ENCODE measurements at regions not wholly inside any gene's neighbourhood (a gene's known extent, or its start where the extent isn't known, plus 50 kb on each side); places are given as distances from the start of the nearest gene placed in this dataset.

DNA sequence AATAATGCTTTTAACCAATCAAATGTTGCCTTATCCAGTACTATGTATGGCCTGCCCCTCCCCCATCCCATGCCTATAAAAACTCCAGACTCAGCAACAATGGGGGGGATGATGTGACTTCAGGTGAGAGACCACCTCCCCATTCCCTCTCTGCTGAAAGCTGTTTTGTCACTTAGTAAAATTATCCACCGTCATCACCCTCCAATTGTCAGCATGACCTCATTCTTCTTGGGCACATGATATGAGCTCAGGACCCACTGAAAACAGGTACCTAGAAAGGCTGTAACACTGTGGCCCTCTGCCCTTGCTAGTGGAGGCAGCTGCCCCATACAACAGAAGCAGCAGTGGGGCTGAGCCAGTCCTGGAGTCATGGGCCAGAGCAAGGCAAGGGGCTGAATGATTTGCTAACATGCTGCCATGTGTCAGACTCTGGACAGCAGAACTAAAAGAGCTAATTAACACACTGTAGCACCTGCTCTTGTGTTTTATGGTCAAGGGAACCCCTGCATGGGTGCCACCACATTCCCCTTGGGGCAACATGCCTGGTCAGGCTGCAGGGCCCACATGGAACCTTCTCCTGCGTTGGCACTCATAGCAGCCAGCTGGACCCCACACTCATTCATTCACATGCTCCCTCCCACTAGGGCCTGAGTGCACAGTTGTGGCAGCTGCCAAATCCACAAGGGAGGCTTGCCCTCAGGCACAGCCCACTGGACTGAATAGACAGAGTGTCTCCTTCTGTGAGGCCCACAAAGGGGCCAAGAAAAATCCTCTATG lies 722.2 kb upstream of the PCDH20 start:
- no peak overlapping the region for H3K27ac ChIP-seq (ENCODE audit: low read length)
- H3K9me3 ChIP-seq (ENCODE audit: control insufficient read depth, low read depth, low read length): no peaks in the 10 kb centered on the region
- no peaks in the 10 kb centered on the region for H3K36me3 ChIP-seq (ENCODE audit: control insufficient read depth, low read depth, low read length)
- H3K4me1 ChIP-seq (ENCODE audit: control insufficient read depth, low read depth, low read length): no peaks in the 10 kb centered on the region
- no peaks in the 10 kb centered on the region for H3K27me3 ChIP-seq (ENCODE audit: control insufficient read depth, insufficient read depth, low read length)
- H3K9ac ChIP-seq (ENCODE audit: low read length): no peak overlapping the region
- no peak overlapping the region for H3K4me3 ChIP-seq (ENCODE audit: low read length)

DNA sequence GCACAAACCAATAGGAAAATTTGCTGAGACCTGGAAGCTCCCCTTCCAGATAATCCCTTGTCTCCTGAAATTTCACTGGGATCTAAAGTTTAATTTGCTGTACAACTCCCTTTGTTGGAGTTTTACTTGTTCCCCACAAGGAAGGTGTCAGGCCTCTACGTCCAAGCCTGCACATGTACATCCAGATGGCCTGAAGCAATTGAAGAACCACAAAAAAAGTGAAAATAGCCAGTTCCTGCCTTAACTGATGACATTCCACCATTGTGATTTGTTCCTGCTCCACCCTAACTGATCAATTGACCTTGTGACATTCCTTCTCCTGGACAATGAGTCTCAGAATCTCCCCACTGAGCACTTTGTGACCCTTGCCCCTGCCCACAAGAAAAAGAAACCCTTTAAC lies 716.0 kb upstream of the PCDH20 start:
- Histone ChIP-seq H3K9ac (ENCODE audit: low read length) (no peak overlapping the region), H3K27me3 (ENCODE audit: control insufficient read depth, insufficient read depth, low read length) (no peaks in the 10 kb centered on the region), H3K36me3 (ENCODE audit: control insufficient read depth, low read depth, low read length) (no peaks in the 10 kb centered on the region), H3K9me3 (ENCODE audit: control insufficient read depth, low read depth, low read length) (no peaks in the 10 kb centered on the region), H3K4me1 (ENCODE audit: control insufficient read depth, low read depth, low read length) (no peaks in the 10 kb centered on the region), H3K27ac (ENCODE audit: low read length) (no peak overlapping the region), H3K4me3 (ENCODE audit: low read length) (no peak overlapping the region)

DNA sequence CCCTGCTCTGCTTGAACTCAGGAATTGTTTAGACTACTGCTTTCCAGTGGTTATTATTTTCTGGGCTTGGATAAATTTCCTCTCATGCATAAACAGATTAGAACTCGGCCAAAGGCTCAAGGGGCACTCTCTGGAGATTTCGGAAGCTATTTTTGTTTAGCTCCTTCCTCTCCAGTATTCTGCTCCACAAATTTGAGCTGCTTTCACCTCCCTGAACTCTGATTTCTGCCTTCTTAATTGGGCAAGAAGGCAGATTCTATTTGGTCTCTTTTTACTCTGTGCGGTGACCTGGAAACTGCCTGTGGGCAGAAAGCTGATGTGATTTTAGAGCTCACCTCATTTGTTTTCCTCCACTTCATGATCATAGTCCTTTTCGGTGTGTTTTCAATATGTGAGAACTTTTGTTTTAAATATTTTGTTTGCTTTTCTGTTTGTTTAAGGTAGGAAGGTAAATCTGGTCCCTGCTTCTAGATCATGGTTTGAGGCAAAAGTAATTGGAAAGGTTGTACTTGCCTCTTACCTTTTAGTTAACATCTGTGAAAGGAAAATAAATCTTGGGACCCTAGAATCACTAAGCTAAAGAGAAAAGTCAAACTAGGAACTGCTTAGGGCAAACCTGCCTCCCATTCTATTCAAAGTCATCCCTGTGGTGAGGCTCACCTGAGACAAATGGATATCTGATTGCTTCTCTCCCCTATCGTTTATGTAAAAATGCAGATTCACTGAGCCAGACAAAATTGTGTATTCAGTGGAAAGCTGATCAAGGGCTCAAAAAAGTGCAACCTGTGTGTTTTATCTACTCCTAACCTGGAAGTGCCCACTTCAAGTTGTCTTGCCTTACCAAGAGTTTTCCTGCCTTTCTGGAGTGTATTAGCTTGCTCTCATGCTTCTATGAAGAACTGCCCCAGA lies 714.7 kb upstream of the PCDH20 start:
- H3K27ac ChIP-seq (ENCODE audit: low read length): no peak overlapping the region
- H3K36me3 ChIP-seq (ENCODE audit: control insufficient read depth, low read depth, low read length): no peaks in the 10 kb centered on the region
- no peaks in the 10 kb centered on the region for H3K9me3 ChIP-seq (ENCODE audit: control insufficient read depth, low read depth, low read length)
- H3K4me1 ChIP-seq (ENCODE audit: control insufficient read depth, low read depth, low read length): no peaks in the 10 kb centered on the region
- no peaks in the 10 kb centered on the region for H3K27me3 ChIP-seq (ENCODE audit: control insufficient read depth, insufficient read depth, low read length)
- no peak overlapping the region for H3K4me3 ChIP-seq (ENCODE audit: low read length)
- H3K9ac ChIP-seq (ENCODE audit: low read length): no peak overlapping the region

DNA sequence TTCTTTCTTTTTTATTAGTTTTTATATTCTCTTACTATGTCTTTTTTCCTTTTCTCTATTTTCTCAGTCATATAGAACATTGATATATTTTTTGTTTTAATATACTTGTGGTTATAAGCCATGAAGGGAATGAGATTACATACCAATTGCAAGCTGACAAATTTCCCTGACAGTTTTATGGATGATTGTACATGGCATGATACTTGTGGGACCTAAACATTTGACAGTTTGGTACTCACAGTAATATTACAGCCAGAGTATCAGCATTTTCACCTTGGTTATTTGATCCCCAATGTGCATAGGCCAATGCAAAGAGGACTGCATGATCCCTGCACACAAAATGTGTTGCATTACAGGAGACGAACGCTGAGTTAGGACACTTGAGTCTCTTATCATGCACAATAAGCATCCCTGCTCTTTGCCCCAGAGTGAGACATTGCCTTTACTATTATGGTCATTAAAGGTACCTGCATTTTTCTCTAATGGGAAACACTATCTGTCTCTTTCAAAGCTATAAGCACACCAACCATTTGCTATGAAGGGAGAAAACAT lies 713.4 kb upstream of the PCDH20 start:
- Histone ChIP-seq H3K9me3 (ENCODE audit: control insufficient read depth, low read depth, low read length) (no peaks in the 10 kb centered on the region), H3K27me3 (ENCODE audit: control insufficient read depth, insufficient read depth, low read length) (no peaks in the 10 kb centered on the region), H3K36me3 (ENCODE audit: control insufficient read depth, low read depth, low read length) (no peaks in the 10 kb centered on the region), H3K4me1 (ENCODE audit: control insufficient read depth, low read depth, low read length) (no peaks in the 10 kb centered on the region), H3K27ac (ENCODE audit: low read length) (no peak overlapping the region), H3K4me3 (ENCODE audit: low read length) (no peak overlapping the region), H3K9ac (ENCODE audit: low read length) (no peak overlapping the region)

DNA sequence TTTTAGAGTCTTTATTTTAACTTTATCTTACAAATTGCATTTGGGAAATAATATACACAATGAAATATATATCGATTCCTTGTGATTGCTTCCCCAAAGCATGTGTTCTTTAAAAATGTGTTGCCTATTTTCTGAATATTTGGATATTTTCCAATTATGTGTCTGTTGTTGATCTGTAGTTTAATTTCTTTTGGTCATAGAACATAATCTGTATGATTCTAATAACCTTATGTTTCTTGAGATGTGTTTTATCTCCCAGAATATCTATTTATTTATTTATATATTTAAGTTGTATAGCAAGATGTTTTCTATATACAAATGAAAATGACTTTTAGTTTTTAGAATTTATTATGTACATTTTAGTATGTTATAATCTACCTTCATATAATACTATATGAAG lies 710.8 kb upstream of the PCDH20 start:
- Histone ChIP-seq H3K36me3 (ENCODE audit: control insufficient read depth, low read depth, low read length) (no peaks in the 10 kb centered on the region), H3K27ac (ENCODE audit: low read length) (no peak overlapping the region), H3K9ac (ENCODE audit: low read length) (no peak overlapping the region), H3K4me1 (ENCODE audit: control insufficient read depth, low read depth, low read length) (no peaks in the 10 kb centered on the region), H3K9me3 (ENCODE audit: control insufficient read depth, low read depth, low read length) (no peaks in the 10 kb centered on the region), H3K4me3 (ENCODE audit: low read length) (no peak overlapping the region), H3K27me3 (ENCODE audit: control insufficient read depth, insufficient read depth, low read length) (no peaks in the 10 kb centered on the region)

DNA sequence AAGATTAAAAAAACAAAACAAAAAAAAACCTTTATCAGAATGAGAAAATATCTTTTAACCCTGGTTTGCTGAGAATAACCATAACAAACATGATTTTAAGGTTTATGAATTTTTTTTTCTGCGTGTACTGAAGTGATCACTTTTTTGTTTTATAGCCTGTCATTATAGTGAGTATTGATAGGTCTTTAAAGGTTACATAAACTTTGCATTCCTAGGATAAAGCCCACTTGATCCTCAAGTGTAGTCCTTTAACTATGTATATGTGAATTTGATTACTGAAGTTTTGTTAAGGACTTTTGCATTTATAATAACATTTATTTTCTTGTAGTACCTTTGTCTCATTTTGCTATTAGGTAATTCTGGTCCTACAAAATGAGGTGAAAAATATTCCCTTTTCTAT lies 709.8 kb upstream of the PCDH20 start:
- no peaks in the 10 kb centered on the region for H3K9me3 ChIP-seq (ENCODE audit: control insufficient read depth, low read depth, low read length)
- no peaks in the 10 kb centered on the region for H3K27me3 ChIP-seq (ENCODE audit: control insufficient read depth, insufficient read depth, low read length)
- H3K4me3 ChIP-seq (ENCODE audit: low read length): no peak overlapping the region
- no peak overlapping the region for H3K27ac ChIP-seq (ENCODE audit: low read length)
- H3K4me1 ChIP-seq (ENCODE audit: control insufficient read depth, low read depth, low read length): no peaks in the 10 kb centered on the region
- H3K36me3 ChIP-seq (ENCODE audit: control insufficient read depth, low read depth, low read length): no peaks in the 10 kb centered on the region
- no peak overlapping the region for H3K9ac ChIP-seq (ENCODE audit: low read length)

DNA sequence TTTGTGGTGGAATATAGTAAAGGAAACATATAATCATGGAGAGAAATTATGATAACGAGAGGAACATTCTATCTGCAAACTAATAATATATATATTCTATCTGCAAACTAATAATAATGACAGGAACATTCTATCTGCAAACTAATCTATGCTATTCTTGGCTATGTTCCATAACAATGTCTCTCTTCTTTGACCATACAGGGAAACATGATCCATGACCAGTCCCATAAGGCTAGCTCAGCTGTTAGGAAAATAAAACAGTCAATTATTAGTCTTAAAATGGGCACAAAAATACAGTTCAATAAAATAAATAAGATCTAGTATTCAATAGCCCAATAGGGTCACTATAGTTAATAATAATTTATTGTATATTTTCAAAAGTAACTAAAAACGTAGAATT lies 707.8 kb upstream of the PCDH20 start:
- H3K4me3 ChIP-seq (ENCODE audit: low read length): no peak overlapping the region
- no peaks in the 10 kb centered on the region for H3K4me1 ChIP-seq (ENCODE audit: control insufficient read depth, low read depth, low read length)
- no peaks in the 10 kb centered on the region for H3K36me3 ChIP-seq (ENCODE audit: control insufficient read depth, low read depth, low read length)
- H3K27ac ChIP-seq (ENCODE audit: low read length): no peak overlapping the region
- no peak overlapping the region for H3K9ac ChIP-seq (ENCODE audit: low read length)
- H3K9me3 ChIP-seq (ENCODE audit: control insufficient read depth, low read depth, low read length): no peaks in the 10 kb centered on the region
- no peaks in the 10 kb centered on the region for H3K27me3 ChIP-seq (ENCODE audit: control insufficient read depth, insufficient read depth, low read length)

DNA sequence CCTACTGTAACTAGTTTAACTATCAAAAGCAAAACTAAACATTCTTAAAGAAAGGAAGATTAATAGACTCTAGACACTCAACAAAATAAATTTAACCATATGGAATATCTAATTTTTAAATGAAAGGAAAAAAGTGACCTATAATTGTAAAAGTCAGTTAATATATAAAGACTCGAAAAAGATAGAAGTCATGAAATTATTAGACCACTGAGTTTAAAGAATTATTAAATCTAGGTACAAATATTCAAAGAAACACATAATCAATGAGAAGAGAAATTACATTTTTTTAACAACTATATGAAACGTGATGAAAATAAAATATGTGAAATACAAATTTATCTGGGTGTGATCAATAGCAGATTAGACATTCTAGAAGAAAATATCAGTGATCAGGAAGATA lies 706.8 kb upstream of the PCDH20 start:
- no peaks in the 10 kb centered on the region for H3K9me3 ChIP-seq (ENCODE audit: control insufficient read depth, low read depth, low read length)
- no peak overlapping the region for H3K9ac ChIP-seq (ENCODE audit: low read length)
- no peak overlapping the region for H3K27ac ChIP-seq (ENCODE audit: low read length)
- H3K36me3 ChIP-seq (ENCODE audit: control insufficient read depth, low read depth, low read length): no peaks in the 10 kb centered on the region
- no peaks in the 10 kb centered on the region for H3K27me3 ChIP-seq (ENCODE audit: control insufficient read depth, insufficient read depth, low read length)
- no peaks in the 10 kb centered on the region for H3K4me1 ChIP-seq (ENCODE audit: control insufficient read depth, low read depth, low read length)
- no peak overlapping the region for H3K4me3 ChIP-seq (ENCODE audit: low read length)

DNA sequence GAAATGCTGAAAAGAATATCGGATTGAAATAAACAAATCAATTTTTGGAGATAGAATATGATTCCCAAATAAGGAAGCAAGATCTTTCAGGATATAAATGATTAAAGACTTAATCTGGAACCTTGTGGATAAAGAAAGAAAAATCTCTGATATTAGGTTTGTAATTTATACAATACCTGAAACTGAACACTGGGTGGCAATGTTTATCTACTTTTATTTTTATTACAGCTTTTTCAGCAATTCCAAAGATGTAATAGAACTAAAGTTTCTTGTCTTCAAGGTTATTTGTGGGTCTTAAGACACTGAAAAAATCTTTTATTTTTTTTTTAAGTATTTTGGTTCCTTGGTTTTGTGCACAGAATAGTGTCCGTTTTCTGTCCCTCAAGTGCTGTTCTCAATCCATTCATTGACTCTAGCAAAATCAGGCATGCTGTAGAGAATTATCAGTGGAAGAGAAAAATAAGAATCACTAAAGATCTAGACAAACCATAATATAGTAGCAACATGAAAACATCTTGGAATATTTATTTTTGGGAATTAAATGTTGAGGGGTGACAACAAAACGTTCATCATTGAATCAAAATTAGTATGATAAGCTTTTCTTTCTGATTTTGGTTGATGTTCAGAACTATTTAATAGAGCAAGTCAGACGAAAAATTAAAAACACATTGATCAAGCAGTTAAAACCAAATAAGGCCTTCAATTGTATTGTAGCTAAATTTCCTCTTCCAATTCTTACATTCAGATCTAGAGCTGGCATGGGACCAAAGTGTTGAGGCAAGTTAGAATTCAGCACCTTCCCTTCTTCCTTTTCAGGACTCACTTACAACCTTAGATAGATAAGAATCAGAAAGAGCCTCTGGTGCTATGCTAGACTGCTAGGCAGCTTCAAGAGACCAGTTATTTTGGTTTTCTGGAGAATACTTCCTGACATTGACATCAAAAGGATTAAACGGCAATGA lies 704.4 kb upstream of the PCDH20 start:
- Histone ChIP-seq H3K27me3 (ENCODE audit: control insufficient read depth, insufficient read depth, low read length) (no peaks in the 10 kb centered on the region), H3K4me1 (ENCODE audit: control insufficient read depth, low read depth, low read length) (no peaks in the 10 kb centered on the region), H3K9ac (ENCODE audit: low read length) (no peak overlapping the region), H3K9me3 (ENCODE audit: control insufficient read depth, low read depth, low read length) (no peaks in the 10 kb centered on the region), H3K4me3 (ENCODE audit: low read length) (no peak overlapping the region), H3K36me3 (ENCODE audit: control insufficient read depth, low read depth, low read length) (no peaks in the 10 kb centered on the region), H3K27ac (ENCODE audit: low read length) (no peak overlapping the region)

DNA sequence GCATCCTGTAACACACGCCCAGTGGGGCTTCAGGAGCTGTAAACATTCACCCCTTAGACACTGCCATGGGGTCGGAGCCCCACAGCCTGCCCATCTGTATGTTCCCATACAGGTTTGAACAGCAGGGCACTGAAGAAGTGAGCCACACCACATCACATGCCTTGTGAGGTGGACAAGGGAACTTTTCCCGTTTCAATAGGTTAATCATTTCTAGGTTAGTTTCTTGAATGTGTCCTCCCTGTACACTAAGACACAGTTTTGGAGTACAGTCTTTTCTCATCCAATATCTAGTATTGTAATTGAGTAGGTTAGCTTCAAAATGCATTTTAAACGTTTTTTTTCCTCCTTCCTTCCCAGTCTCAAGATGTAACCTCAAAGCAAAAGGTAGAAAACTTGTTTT lies 700.2 kb upstream of the PCDH20 start:
- Histone ChIP-seq H3K27ac (ENCODE audit: low read length) (no peak overlapping the region), H3K4me1 (ENCODE audit: control insufficient read depth, low read depth, low read length) (no peaks in the 10 kb centered on the region), H3K9ac (ENCODE audit: low read length) (no peak overlapping the region), H3K9me3 (ENCODE audit: control insufficient read depth, low read depth, low read length) (no peaks in the 10 kb centered on the region), H3K36me3 (ENCODE audit: control insufficient read depth, low read depth, low read length) (no peaks in the 10 kb centered on the region), H3K27me3 (ENCODE audit: control insufficient read depth, insufficient read depth, low read length) (no peaks in the 10 kb centered on the region), H3K4me3 (ENCODE audit: low read length) (no peak overlapping the region)

DNA sequence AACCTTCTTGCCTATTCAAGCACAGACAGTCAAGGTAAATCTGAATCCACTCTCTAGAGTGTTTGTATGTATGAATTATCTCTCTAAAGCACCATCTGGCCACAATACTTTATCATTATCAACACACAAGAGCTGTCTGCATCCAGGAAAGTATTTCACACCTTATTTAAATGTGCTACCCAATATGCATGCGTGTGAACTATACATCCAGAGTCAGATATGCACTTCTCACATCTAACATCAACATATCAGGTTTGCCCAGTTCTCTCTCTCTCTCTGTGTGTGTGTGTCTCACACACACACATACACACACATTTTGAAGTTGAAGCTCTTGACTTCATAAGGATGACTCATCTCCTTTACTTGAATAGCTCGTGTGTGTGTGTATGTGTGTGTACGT lies 697.5 kb upstream of the PCDH20 start:
- Histone ChIP-seq H3K9ac (ENCODE audit: low read length) (no peak overlapping the region), H3K4me3 (ENCODE audit: low read length) (no peak overlapping the region), H3K9me3 (ENCODE audit: control insufficient read depth, low read depth, low read length) (no peaks in the 10 kb centered on the region), H3K36me3 (ENCODE audit: control insufficient read depth, low read depth, low read length) (no peaks in the 10 kb centered on the region), H3K27ac (ENCODE audit: low read length) (no peak overlapping the region), H3K4me1 (ENCODE audit: control insufficient read depth, low read depth, low read length) (no peaks in the 10 kb centered on the region), H3K27me3 (ENCODE audit: control insufficient read depth, insufficient read depth, low read length) (no peaks in the 10 kb centered on the region)
